ENCODE measurements at regions not wholly inside any gene's neighbourhood (a gene's known extent, or its start where the extent isn't known, plus 50 kb on each side); places are given as distances from the start of the nearest gene placed in this dataset.

GRCh38 chr14:106877517-106877916, 1351.1 kb downstream of the TMEM121 start:
- TF ChIP-seq CTCF (IDR thresholded peaks at IDR 0.05) (no peak), EZH2 (IDR thresholded peaks at IDR 0.05; ENCODE audit: borderline replicate concordance, insufficient read depth, low read depth, low read length, poor library complexity, severe bottlenecking) (no peak)
